ENCODE measurements at regions not wholly inside any gene's neighbourhood (a gene's known extent, or its start where the extent isn't known, plus 50 kb on each side); places are given as distances from the start of the nearest gene placed in this dataset.
"Not testable (repeated sequence)": the region's sequence is repeated elsewhere in the genome, so short reads cannot be mapped to it uniquely, and the experiment has no call there.

DNA sequence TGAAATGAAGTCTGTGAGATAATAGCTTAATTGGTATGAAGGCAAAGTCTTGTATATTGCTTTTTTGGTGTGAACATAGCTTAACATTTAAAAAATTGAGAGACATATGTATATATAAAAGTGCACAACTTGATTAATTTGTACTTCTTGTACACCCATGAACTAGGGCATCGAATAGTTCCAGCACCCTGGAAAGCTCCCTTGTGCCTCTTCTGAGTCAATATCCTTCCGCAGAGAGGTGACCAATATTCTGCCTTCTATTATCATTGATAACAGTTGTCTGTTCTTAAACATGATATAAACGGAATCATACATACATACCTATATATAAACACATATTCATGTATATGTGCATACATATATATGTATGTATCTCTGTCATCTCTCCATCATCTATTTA lies 185.4 kb downstream of the PHF2 start:
- ATAC-seq (no peak), DNase-seq (no peak)
- Histone ChIP-seq H3K4me1 (ENCODE audit: control insufficient read depth, insufficient read depth, low read length) (no peaks in the 10 kb centered on the region), H3K9me3 (ENCODE audit: control insufficient read depth, low read length) (peaks cover 3% of the 10 kb centered on the region), H3K27me3 (ENCODE audit: control insufficient read depth, insufficient read depth) (no peaks in the 10 kb centered on the region), H3K4me3 (ENCODE audit: low read length) (no peak overlapping the region), H3K27ac (ENCODE audit: low read length) (no peak overlapping the region)
- intact Hi-C loops (cut with DNase I): no loop called here
- 71% methylated on average over 3 of the region's 3 CpGs for WGBS

DNA sequence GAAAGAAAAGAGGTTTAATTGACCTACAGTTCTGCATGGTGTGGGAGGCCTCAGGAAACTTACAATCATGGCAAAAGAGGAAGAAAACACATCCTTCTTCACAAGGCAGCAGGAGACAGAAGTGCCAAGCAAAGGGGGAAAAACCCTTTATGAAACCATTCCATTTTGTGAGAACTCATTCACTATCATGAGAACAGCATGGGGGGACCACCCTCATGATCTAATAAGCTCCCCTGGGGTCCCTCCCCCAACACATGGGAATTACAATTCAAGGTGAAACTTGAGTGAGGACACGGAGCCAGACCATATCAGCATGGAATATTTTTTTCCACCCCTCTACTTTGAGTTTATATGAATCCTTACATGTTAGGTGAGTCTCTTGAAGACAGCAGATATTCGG lies 173.7 kb downstream of the PHF2 start:
- no peaks in the 10 kb centered on the region for H3K4me1 ChIP-seq (ENCODE audit: control insufficient read depth, insufficient read depth, low read length)
- no peaks in the 10 kb centered on the region for H3K27me3 ChIP-seq (ENCODE audit: control insufficient read depth, insufficient read depth)
- DNase-seq (no peak), ATAC-seq (no peak)
- intact Hi-C loops (cut with DNase I): no loop called here
- 73% methylated on average over 2 of the region's 2 CpGs for WGBS
- no peak overlapping the region for H3K4me3 ChIP-seq (ENCODE audit: low read length)
- peaks cover 2% of the 10 kb centered on the region for H3K9me3 ChIP-seq (ENCODE audit: control insufficient read depth, low read length)
- H3K27ac ChIP-seq (ENCODE audit: low read length): no peak overlapping the region

GRCh38 chr9:93748827-93749226 lies 172.4 kb downstream of the PHF2 start:
- intact Hi-C loops (cut with DNase I); H3K9me3 ChIP-seq (ENCODE audit: control insufficient read depth, low read length); H3K4me3 ChIP-seq (ENCODE audit: low read length); DNase-seq; ATAC-seq; H3K4me1 ChIP-seq (ENCODE audit: control insufficient read depth, insufficient read depth, low read length); H3K27ac ChIP-seq (ENCODE audit: low read length); H3K27me3 ChIP-seq (ENCODE audit: control insufficient read depth, insufficient read depth): not testable (repeated sequence)
- 98% methylated on average over 1 of the region's 1 CpG for WGBS

GRCh38 chr9:93731963-93732362 lies 155.6 kb downstream of the PHF2 start:
- peaks cover 3% of the 10 kb centered on the region for H3K9me3 ChIP-seq (ENCODE audit: control insufficient read depth, low read length)
- DNase-seq (no peak), ATAC-seq (no peak)
- no peaks in the 10 kb centered on the region for H3K4me1 ChIP-seq (ENCODE audit: control insufficient read depth, insufficient read depth, low read length)
- no peak overlapping the region for H3K4me3 ChIP-seq (ENCODE audit: low read length)
- intact Hi-C loops (cut with DNase I): no loop called here
- H3K27me3 ChIP-seq (ENCODE audit: control insufficient read depth, insufficient read depth): no peaks in the 10 kb centered on the region
- no peak overlapping the region for H3K27ac ChIP-seq (ENCODE audit: low read length)
- 34% methylated on average over 1 of the region's 1 CpG for WGBS

DNA sequence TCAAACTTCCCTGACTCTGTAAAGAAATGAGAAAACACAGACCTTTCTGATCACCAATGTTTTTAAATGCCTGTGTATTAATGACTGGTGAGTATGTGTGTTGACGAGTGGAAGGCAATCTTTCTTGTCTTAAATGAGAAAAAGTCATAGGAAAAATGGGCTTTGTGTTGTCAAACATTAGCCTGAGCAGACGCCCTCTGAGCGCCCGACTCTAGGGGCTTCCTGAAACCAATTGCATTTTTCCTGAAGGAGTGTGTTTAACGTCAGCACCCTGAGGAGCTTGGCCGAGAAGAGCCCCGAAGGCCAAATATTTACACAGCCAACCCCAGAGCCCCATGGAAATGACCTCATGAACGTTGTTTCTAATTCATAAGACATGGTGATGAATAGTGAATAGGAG lies 154.3 kb downstream of the PHF2 start:
- 60% methylated on average over 8 of the region's 8 CpGs for WGBS
- ATAC-seq (no peak), DNase-seq (no peak)
- Histone ChIP-seq H3K4me1 (ENCODE audit: control insufficient read depth, insufficient read depth, low read length) (no peaks in the 10 kb centered on the region), H3K27me3 (ENCODE audit: control insufficient read depth, insufficient read depth) (no peaks in the 10 kb centered on the region), H3K4me3 (ENCODE audit: low read length) (no peak overlapping the region), H3K9me3 (ENCODE audit: control insufficient read depth, low read length) (peaks cover 3% of the 10 kb centered on the region), H3K27ac (ENCODE audit: low read length) (no peak overlapping the region)
- intact Hi-C loops (cut with DNase I): no loop called here

GRCh38 chr9:93730217-93730616 lies 153.8 kb downstream of the PHF2 start:
- intact Hi-C loops (cut with DNase I): no loop called here
- DNase-seq: no peak
- H3K27ac ChIP-seq (ENCODE audit: low read length): no peak overlapping the region
- peaks cover 3% of the 10 kb centered on the region for H3K9me3 ChIP-seq (ENCODE audit: control insufficient read depth, low read length)
- WGBS: 74% methylated on average over 11 of the region's 11 CpGs
- no peak overlapping the region for H3K4me3 ChIP-seq (ENCODE audit: low read length)
- no peaks in the 10 kb centered on the region for H3K27me3 ChIP-seq (ENCODE audit: control insufficient read depth, insufficient read depth)
- ATAC-seq: no peak
- H3K4me1 ChIP-seq (ENCODE audit: control insufficient read depth, insufficient read depth, low read length): no peaks in the 10 kb centered on the region

Small RNA genes in the stretch of these regions (microRNA-seq; reads per million reads assigned to microRNA genes)
- 0 reads per million in 2 donors for gene MIR4291
